HG02970 (cell line): ENCODE measurements at regions not wholly inside any gene's neighbourhood (a gene's known extent, or its start where the extent isn't known, plus 50 kb on each side); places are given as distances from the start of the nearest gene placed in this dataset.
"Not testable (repeated sequence)": the region's sequence is repeated elsewhere in the genome, so short reads cannot be mapped to it uniquely, and the experiment has no call there.

Experiments
- ATAC-seq: cut with Tn5 transposase; IDR thresholded peaks from one replicate; pipeline ENCODE4 v1.9.1; 2021; ENCODE audit warnings: mild to moderate bottlenecking, moderate library complexity, moderate number of reproducible peaks; ENCODE audit not compliant: unreplicated experiment, low FRiP score

GRCh38 chr4:188707036-188707435, 567.8 kb downstream of the TRIML1 start:
- no peak for ATAC-seq

- ATAC-seq: no peak
Observed at GRCh38 chr4:188714501-188714900, 575.3 kb downstream of the TRIML1 start.

GRCh38 chr4:188714907-188715306, 575.7 kb downstream of the TRIML1 start:
- ATAC-seq: no peak

- ATAC-seq: no peak
Observed at GRCh38 chr4:188717661-188718060, 578.4 kb downstream of the TRIML1 start.

GRCh38 chr4:188719794-188720193, 580.6 kb downstream of the TRIML1 start:
- ATAC-seq: no peak

GRCh38 chr4:188722911-188723310, 583.7 kb downstream of the TRIML1 start:
- no peak for ATAC-seq

GRCh38 chr4:188727746-188728145, 588.5 kb downstream of the TRIML1 start:
- ATAC-seq: no peak

- no peak for ATAC-seq
Observed at GRCh38 chr4:188728359-188728758, 589.1 kb downstream of the TRIML1 start.

- ATAC-seq: no peak
Observed at GRCh38 chr4:188732131-188732530, 592.9 kb downstream of the TRIML1 start.

GRCh38 chr4:188735082-188735481, 595.8 kb downstream of the TRIML1 start:
- no peak for ATAC-seq

GRCh38 chr4:188737251-188738002, 598.2 kb downstream of the TRIML1 start:
- no peak for ATAC-seq

- ATAC-seq: not testable (repeated sequence)
Observed at GRCh38 chr4:188738290-188738689, 599.0 kb downstream of the TRIML1 start.

GRCh38 chr4:188740172-188740571, 600.9 kb downstream of the TRIML1 start:
- not testable (repeated sequence) for ATAC-seq

GRCh38 chr4:188740791-188741190, 601.5 kb downstream of the TRIML1 start:
- not testable (repeated sequence) for ATAC-seq

- no peak for ATAC-seq
Observed at GRCh38 chr4:188754372-188755002, 615.2 kb downstream of the TRIML1 start.

GRCh38 chr4:188767496-188767895, 628.3 kb downstream of the TRIML1 start:
- no peak for ATAC-seq

GRCh38 chr4:188778905-188779304, 639.7 kb downstream of the TRIML1 start:
- no peak for ATAC-seq

GRCh38 chr4:188779581-188779980, 640.3 kb downstream of the TRIML1 start:
- no peak for ATAC-seq

- no peak for ATAC-seq
Observed at GRCh38 chr4:188780028-188780427, 640.8 kb downstream of the TRIML1 start.

GRCh38 chr4:188780686-188781085, 641.4 kb downstream of the TRIML1 start:
- ATAC-seq: no peak

GRCh38 chr4:188781655-188782054, 642.4 kb downstream of the TRIML1 start:
- ATAC-seq: no peak

GRCh38 chr4:188783175-188783574, 643.9 kb downstream of the TRIML1 start:
- ATAC-seq: no peak
